HG03060 (cell line): ENCODE measurements at regions not wholly inside any gene's neighbourhood (a gene's known extent, or its start where the extent isn't known, plus 50 kb on each side); places are given as distances from the start of the nearest gene placed in this dataset.
"Not testable (repeated sequence)": the region's sequence is repeated elsewhere in the genome, so short reads cannot be mapped to it uniquely, and the experiment has no call there.

Source experiments
- ATAC-seq: cut with Tn5 transposase; IDR thresholded peaks from one replicate; pipeline ENCODE4 v1.9.1; 2021; ENCODE audit warnings: low read depth, moderate number of reproducible peaks; ENCODE audit not compliant: unreplicated experiment

GRCh38 chr6:22115559-22115958 lies 181.3 kb downstream of the PRL start:
- ATAC-seq: no peak

GRCh38 chr6:22117631-22118030 lies 179.2 kb downstream of the PRL start:
- ATAC-seq: no peak

DNA sequence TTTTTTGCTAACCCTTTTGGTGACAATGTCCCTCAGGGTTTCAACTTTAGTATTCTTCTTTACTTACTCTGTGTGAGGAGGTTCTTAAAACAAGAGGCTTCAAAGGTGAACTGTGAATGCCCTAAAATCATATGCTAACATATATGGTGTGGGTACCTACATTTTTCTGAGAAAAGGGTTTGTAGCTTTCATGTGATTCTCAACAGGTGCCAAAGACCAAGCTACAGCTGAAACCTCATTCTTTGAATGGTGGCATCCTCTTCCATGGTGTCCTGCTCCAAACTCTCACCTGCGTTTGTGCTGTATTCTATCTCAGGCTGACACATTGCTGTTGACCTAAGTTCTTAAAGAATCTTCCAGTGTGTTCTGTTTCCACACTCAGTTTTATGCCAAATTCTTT lies 177.3 kb downstream of the PRL start:
- ATAC-seq: no peak

DNA sequence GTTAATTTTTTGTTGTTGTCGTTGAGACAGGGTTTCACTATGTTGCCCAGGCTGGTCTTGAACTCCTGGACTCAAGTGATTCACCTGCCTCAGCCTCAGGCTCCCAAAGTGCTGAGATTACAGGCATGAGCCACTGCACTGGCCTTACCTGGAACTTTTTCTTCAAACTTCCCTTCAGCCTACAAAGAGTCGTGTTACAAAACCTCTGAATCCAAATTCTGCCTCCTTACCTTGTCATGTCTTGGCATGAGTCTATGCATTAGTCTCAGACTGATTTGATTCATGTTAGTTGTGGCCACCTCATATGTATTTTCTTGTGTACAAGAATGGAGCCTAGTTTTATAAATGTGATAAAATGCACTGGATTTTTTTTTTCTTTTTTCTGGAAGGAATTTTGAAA lies 172.1 kb downstream of the PRL start:
- ATAC-seq: no peak

DNA sequence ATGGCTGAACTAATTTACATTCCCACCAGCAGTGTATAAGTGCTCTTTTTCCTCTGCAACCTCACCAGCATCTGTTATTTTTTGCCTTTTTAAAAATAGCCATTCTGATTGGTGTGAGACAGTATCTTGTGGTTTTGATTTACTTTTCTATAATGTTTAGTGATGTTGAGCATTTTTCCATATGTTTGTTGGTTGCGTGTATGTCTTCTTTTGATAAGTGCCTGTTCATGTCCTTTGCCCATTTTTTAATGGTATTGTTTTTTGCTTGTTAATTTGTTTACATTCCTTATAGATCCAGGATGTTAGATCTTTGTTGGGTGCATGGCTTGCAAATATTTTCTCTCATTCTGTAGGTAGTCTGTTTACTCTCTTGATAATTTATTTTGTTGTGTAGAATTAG lies 169.9 kb downstream of the PRL start:
- no peak for ATAC-seq

GRCh38 chr6:22129751-22130150 lies 167.1 kb downstream of the PRL start:
- ATAC-seq: no peak

DNA sequence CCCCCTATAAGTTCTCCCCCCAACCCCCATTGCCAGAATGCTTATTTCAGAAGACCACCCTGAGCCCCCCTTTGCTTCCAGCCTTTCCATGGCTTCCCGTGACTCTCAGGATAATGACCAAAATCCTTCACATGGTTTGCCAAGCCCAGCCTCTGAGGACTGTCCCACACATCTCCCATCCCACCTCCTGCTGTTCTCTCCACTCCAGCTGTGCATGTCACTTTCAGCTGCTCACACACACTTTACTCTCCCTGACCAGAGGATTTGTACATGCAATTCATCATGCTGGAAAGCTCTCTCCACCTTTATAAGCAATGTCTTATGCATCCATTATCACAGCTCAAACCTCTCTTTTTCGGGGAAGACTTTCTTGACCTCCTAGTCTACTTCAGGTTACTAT lies 164.2 kb downstream of the PRL start:
- no peak for ATAC-seq

DNA sequence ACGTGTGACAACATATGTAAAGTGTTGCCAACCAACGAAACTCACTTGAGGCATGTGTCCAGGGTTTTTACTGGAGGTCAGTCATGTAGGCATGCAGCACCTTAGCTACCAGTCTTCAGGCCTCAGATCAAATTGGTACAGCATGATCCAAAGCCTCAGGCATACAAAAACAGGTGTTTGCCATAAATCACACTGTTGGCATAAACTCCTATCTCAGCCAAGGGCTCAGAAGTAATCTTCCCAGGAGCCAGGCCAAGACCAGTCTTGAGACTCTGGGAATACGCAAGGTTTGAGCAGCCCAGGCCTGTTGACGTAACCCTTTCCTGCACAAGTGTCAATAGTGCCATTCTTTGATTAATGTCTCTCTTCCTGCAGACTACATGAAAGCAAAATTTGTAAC lies 163.5 kb downstream of the PRL start:
- ATAC-seq: no peak

DNA sequence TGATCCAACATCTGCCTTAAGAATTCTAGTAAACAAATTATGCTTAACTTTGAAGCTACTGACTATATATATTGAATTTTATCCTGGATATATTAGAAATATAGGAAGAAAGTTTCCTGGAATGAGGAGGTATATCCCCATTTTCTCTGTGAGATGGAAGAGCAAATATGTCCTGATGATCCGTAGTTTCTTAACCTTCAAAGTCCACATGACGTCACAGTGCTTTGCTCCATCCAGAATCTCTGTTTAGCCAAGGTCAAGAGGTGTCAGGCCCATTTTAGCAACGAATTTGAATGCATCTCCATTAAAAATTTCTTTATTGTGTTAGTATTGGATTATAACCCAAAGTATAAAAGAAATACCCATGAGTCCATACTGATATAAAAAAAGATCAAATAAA lies 162.5 kb downstream of the PRL start:
- no peak for ATAC-seq

DNA sequence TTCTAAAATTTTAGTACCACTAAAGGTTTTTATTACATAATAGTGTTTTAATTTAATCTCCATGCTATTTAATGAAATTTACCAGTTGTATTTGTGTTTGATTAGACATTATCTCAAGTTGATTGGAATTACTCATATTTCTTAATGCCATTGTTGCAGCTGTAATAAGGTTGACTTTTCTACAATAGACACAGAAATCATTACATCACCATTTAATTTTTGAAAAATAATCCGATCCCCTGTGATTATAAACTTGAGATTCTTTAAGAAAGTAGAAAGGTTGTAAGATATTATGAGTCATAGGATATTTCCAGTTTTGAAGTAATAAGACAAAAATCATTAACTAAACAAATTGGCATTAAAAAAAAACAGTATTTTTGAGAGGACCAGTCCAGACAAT lies 161.4 kb downstream of the PRL start:
- no peak for ATAC-seq

- not testable (repeated sequence) for ATAC-seq
These were observed 156.1 kb downstream of the PRL start for GRCh38 chr6:22140736-22141135.

- no peak for ATAC-seq
These were observed 155.5 kb downstream of the PRL start for GRCh38 chr6:22141241-22141745.

GRCh38 chr6:22142856-22143255 lies 154.0 kb downstream of the PRL start:
- no peak for ATAC-seq

- no peak for ATAC-seq
These were observed 151.5 kb downstream of the PRL start for GRCh38 chr6:22145376-22145775.

GRCh38 chr6:22145823-22146677 lies 150.8 kb downstream of the PRL start:
- ATAC-seq: no peak

DNA sequence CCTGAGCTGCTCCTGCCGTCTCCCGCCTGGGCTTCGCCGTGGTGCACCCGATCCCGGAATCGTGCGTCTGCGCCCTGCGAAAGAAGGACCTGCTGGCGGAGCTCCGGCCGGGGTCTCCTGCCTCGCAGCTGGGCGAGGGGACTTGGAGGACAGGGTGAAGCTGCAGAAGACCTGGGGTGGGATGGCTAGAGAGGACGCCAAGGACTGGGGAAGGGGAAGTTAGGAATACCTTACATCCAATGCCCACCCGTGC lies 150.2 kb downstream of the PRL start:
- ATAC-seq: no peak

- no peak for ATAC-seq
These were observed 149.7 kb downstream of the PRL start for GRCh38 chr6:22146931-22147701.

DNA sequence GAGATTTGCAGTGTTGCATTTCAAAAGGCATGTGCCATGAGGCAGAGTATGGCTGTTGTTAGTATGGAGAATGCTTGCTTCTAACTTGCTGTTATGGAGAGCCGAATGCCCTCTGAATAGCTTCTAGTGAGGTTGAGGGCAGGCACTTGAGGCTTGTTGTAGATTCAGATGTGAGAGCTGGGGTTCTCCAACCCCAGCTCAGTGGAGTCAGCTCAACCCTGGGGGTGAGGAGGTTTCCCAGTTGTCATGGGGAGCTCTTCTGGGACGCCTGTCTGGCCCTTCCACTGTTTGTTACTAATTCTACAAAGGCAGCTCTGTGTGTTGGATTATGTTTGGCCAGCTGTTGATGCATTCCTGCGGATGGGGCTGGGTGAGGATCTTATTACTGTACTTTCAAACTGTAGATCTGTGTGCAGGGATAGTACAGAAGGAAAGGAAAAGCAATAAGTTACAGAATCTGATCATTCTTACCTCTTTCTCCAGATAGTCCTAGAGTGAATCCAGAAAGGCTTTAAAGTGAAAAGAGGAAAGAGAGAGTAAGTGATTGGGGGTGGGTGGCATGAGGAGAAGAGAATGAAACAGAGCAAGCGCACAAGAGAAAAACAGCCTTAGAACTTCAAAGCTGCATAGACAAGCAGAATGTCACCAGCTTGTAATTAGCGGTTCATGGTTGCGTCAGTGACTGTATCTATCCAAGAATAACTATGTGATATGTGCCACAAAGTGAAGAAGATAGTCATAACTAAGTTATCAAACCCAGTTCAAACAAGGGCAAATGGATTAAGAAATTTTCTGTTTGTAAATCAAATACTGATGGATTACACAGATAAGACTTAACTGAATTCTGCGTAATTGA lies 148.7 kb downstream of the PRL start:
- no peak for ATAC-seq

- no peak for ATAC-seq
These were observed 147.7 kb downstream of the PRL start for GRCh38 chr6:22149096-22149495.

DNA sequence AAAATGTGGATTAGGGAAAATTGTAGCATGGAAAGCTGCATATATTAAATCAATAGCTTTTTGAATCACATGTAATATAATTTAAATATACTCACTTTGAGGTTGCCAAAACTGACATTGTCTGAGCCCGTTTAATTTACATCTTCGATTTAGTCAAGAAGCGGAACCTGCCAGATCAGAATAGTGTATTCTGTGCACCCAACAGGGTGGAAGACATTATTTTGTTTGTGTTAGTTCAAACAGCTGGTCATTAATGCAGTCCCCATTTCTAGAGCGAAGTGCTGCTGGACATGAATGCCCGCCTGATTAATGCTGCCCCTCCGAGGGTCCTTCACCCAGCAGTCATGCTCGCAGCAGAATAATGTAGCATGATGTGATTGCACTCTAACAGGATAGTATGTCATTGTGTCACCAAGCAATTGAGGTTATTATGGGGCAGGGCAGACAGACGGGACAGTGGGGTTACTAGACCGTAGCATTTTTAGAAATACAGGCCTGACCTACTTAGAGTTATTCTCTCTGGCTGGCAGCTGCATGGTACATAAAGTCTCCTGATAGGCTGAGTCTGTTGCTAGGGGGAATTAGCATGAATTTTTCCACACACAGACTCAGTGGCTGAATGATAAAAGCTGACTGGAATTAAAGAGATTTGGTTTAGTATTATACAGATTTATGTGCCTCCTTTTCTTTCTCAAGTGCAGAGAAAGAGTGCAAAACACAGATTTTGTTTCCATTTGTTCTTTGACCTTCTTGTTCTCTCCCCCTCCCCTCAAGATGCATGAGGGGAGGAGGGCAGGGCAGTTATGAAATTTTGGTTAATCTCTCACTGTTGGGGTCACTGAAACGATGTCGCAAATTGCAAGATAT lies 147.1 kb downstream of the PRL start:
- no peak for ATAC-seq
